ENCODE measurements at regions not wholly inside any gene's neighbourhood (a gene's known extent, or its start where the extent isn't known, plus 50 kb on each side); places are given as distances from the start of the nearest gene placed in this dataset.

GRCh38 chr18:10225300-10225699 is 229.1 kb upstream of the APCDD1 start:
- TF ChIP-seq, protein P1, sequence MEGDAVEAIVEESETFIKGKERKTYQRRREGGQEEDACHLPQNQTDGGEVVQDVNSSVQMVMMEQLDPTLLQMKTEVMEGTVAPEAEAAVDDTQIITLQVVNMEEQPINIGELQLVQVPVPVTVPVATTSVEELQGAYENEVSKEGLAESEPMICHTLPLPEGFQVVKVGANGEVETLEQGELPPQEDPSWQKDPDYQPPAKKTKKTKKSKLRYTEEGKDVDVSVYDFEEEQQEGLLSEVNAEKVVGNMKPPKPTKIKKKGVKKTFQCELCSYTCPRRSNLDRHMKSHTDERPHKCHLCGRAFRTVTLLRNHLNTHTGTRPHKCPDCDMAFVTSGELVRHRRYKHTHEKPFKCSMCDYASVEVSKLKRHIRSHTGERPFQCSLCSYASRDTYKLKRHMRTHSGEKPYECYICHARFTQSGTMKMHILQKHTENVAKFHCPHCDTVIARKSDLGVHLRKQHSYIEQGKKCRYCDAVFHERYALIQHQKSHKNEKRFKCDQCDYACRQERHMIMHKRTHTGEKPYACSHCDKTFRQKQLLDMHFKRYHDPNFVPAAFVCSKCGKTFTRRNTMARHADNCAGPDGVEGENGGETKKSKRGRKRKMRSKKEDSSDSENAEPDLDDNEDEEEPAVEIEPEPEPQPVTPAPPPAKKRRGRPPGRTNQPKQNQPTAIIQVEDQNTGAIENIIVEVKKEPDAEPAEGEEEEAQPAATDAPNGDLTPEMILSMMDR (conservative IDR thresholded peaks at IDR 0.05; ENCODE audit: low read length) = no peak
- no peak for TF ChIP-seq EZH2phosphoT487 (IDR thresholded peaks at IDR 0.05; ENCODE audit: borderline replicate concordance)
